OCI-LY1 (cell line): ENCODE measurements at regions not wholly inside any gene's neighbourhood (a gene's known extent, or its start where the extent isn't known, plus 50 kb on each side); places are given as distances from the start of the nearest gene placed in this dataset.

Experiments
- H2AFZ ChIP-seq: fragments of 200-600 bp; sonication (generic), shearing (Covaris generic); 2 replicates; pipeline ENCODE4 v1.6.0; 2014; ENCODE audit warnings: antibody characterized with exemption, mild to moderate bottlenecking, low read length
- H3F3A ChIP-seq: fragments of 200-600 bp; sonication (generic), shearing (Covaris generic); 2 replicates; pipeline ENCODE4 v1.6.0; 2014; ENCODE audit warnings: mild to moderate bottlenecking, antibody characterized with exemption, low read length, moderate library complexity; ENCODE audit not compliant: insufficient read depth
- H3K27ac ChIP-seq: fragments of 200-600 bp; sonication (generic); 2 replicates; pipeline ENCODE4 v1.5.1; 2014; ENCODE audit warnings: low read length, mixed run types, mild to moderate bottlenecking, low read depth; ENCODE audit not compliant: poor library complexity, severe bottlenecking
- H3K27me3 ChIP-seq: fragments of 200-600 bp; sonication (generic); 2 replicates; pipeline ENCODE4 v1.6.0; 2014; ENCODE audit warnings: antibody characterized with exemption, mild to moderate bottlenecking, low read length, moderate library complexity; ENCODE audit not compliant: insufficient read depth
- H3K36me3 ChIP-seq: fragments of 200-600 bp; sonication (generic); 2 replicates; pipeline ENCODE4 v1.6.1; 2014; ENCODE audit warnings: mild to moderate bottlenecking, antibody characterized with exemption, low read length, moderate library complexity, mixed read lengths; ENCODE audit not compliant: insufficient read depth
- H3K4me1 ChIP-seq: fragments of 200-600 bp; sonication (generic); 2 replicates; pipeline ENCODE4 v1.5.1; 2014; ENCODE audit warnings: mild to moderate bottlenecking, low read length, moderate library complexity; ENCODE audit not compliant: insufficient read depth, severe bottlenecking
- H3K4me2 ChIP-seq: fragments of 200-600 bp; sonication (generic), shearing (Covaris generic); 2 replicates; pipeline ENCODE4 v1.6.1; 2014; ENCODE audit warnings: low read length
- H3K4me3 ChIP-seq: fragments of 200-600 bp; sonication (generic); 2 replicates; pipeline ENCODE4 v1.5.1; 2014; ENCODE audit warnings: low read length, low read depth, mild to moderate bottlenecking, mixed read lengths; ENCODE audit not compliant: poor library complexity, severe bottlenecking
- H3K79me2 ChIP-seq: fragments of 200-600 bp; shearing (Covaris generic); 2 replicates; pipeline ENCODE4 v1.6.1; 2016; ENCODE audit warnings: mixed run types, low read length, mixed read lengths; ENCODE audit not compliant: insufficient read depth
- H3K9ac ChIP-seq: fragments of 200-600 bp; sonication (generic), shearing (Covaris generic); 2 replicates; pipeline ENCODE4 v1.6.1; 2014; ENCODE audit warnings: mild to moderate bottlenecking, low read length, mixed read lengths
- H3K9me2 ChIP-seq: fragments of 200-600 bp; sonication (generic), shearing (Covaris generic); 2 replicates; pipeline ENCODE4 v1.6.1; 2014; ENCODE audit warnings: low read depth, mild to moderate bottlenecking, low read length, mixed read lengths
- H3K9me3 ChIP-seq: fragments of 200-600 bp; shearing (Covaris generic); 2 replicates; pipeline ENCODE4 v1.6.1; 2014; ENCODE audit warnings: low read length, mixed read lengths
- H4K20me1 ChIP-seq: fragments of 200-600 bp; sonication (generic), shearing (Covaris generic); 2 replicates; pipeline ENCODE4 v1.6.0; 2016; ENCODE audit warnings: mild to moderate bottlenecking, low read length; ENCODE audit not compliant: insufficient read depth
- CTCF ChIP-seq: fragments of 200-600 bp; sonication (generic), shearing (Covaris generic); IDR thresholded peaks from 2 replicates; pipeline ENCODE4 v1.5.1; 2017; ENCODE audit warnings: mild to moderate bottlenecking, antibody characterized with exemption, low read length, moderate library complexity, mixed read lengths
- EZH2 ChIP-seq: fragments of 200-600 bp; sonication (generic), shearing (Covaris generic); IDR thresholded peaks from 2 replicates; pipeline ENCODE4 v1.8.0; 2017; ENCODE audit warnings: borderline replicate concordance, mixed run types, mild to moderate bottlenecking, antibody characterized with exemption, low read length, moderate library complexity, mixed read lengths

GRCh38 chr17:36862116-36862920 lies 75.0 kb upstream of the LHX1 start:
- H3F3A ChIP-seq = no peaks in the 10 kb centered on the region
- no peak overlapping the region for H2AFZ ChIP-seq
- H3K9me2 ChIP-seq = no peaks in the 10 kb centered on the region
- H3K79me2 ChIP-seq = no peaks in the 10 kb centered on the region
- H3K4me3 ChIP-seq = no peak overlapping the region
- no peaks in the 10 kb centered on the region for H3K4me1 ChIP-seq
- no peak overlapping the region for H3K4me2 ChIP-seq
- no peaks in the 10 kb centered on the region for H3K36me3 ChIP-seq
- no peaks in the 10 kb centered on the region; the same call in 1 of the 2 replicates for H3K27me3 ChIP-seq
- H3K9me3 ChIP-seq = no peaks in the 10 kb centered on the region
- no peaks in the 10 kb centered on the region for H4K20me1 ChIP-seq
- TF ChIP-seq CTCF (no peak), EZH2 (no peak)
- no peak overlapping the region for H3K9ac ChIP-seq
- H3K27ac ChIP-seq = no peak overlapping the region

- Histone ChIP-seq H4K20me1 (no peaks in the 10 kb centered on the region), H3K9ac (no peak overlapping the region), H3K4me3 (no peak overlapping the region), H3K36me3 (no peaks in the 10 kb centered on the region), H3K9me2 (no peaks in the 10 kb centered on the region), H3F3A (no peaks in the 10 kb centered on the region), H2AFZ (no peak overlapping the region), H3K27ac (no peak overlapping the region), H3K27me3 (no peaks in the 10 kb centered on the region; the same call in 1 of the 2 replicates), H3K79me2 (no peaks in the 10 kb centered on the region), H3K4me2 (no peak overlapping the region), H3K4me1 (no peaks in the 10 kb centered on the region), H3K9me3 (no peaks in the 10 kb centered on the region)
- TF ChIP-seq EZH2 (no peak), CTCF (no peak)
Observed at GRCh38 chr17:36863131-36863530, 74.1 kb upstream of the LHX1 start.

DNA sequence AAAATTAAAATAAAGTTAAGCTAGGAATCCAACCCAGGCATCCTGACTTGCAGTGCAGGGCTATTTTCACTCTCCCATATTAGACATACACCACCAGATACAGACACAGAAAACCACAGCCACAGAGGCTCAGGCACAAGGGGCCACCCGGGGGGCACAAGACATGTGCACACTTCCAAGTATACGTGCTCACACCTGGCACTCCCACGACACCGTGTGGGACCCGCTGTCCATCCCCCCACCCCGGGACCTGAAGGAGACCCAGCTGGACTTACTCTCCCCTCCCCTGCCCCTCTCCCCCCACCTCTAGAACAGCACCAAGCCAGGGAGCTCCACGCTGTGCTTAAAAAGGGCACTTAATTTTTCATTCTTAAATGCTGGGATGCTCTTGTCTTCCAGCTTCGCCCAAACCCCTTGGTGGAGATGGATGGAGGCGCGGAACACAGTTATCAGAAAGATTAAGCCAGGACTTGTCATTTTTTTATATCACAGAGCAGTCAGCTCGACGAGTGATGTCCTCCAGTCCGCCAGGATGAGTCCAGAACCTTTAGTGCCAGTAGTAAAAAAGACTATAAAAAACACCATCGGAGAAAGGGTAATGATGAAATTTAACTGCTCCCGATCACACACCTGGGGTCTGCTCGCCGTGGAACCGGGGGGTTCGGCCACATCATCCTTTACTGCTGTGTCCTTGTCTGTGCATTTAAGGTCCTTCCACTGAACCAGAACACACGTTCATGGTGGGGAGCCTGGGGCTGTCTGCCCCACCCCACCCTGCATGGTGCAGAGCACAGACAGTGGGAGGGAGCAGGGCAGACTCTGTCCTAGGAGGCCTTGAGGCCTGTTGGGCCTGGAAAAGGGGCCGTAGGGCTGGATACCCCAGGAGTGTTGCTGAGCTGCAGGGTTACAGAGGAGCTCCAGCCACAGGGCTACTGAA lies 73.3 kb upstream of the LHX1 start:
- TF ChIP-seq CTCF = no peak
- TF ChIP-seq EZH2 = no peak
- H3K36me3 ChIP-seq = no peaks in the 10 kb centered on the region
- no peak overlapping the region for H3K4me2 ChIP-seq
- no peak overlapping the region for H3K27ac ChIP-seq
- no peak overlapping the region for H2AFZ ChIP-seq
- no peaks in the 10 kb centered on the region for H3K79me2 ChIP-seq
- no peak overlapping the region for H3K9ac ChIP-seq
- H3K27me3 ChIP-seq = no peaks in the 10 kb centered on the region; the same call in 1 of the 2 replicates
- no peak overlapping the region for H3K4me3 ChIP-seq
- H3K9me2 ChIP-seq = no peaks in the 10 kb centered on the region
- H4K20me1 ChIP-seq = no peaks in the 10 kb centered on the region
- H3F3A ChIP-seq = no peaks in the 10 kb centered on the region
- H3K4me1 ChIP-seq = no peaks in the 10 kb centered on the region
- H3K9me3 ChIP-seq = no peaks in the 10 kb centered on the region
